Adrenal gland (tissue), 9 donors: ENCODE measurements at regions not wholly inside any gene's neighbourhood (a gene's known extent, or its start where the extent isn't known, plus 50 kb on each side); places are given as distances from the start of the nearest gene placed in this dataset.

Experiments
- DNase-seq, 7 donors: peaks; one replicate each; pipeline ENCODE4 v3.0.0-alpha.2; 2019 to 2020
- H3K27ac ChIP-seq, 5 donors: fragments of 200-600 bp; sonication (generic) in 4 of 5; 1 replicate in 3 of 5; 2 replicates in 2 of 5; pipeline versions ENCODE4 v1.5.1 to v1.8.0; 2016 to 2020; ENCODE audit warnings: mild to moderate bottlenecking in 1 of 5
- H3K27me3 ChIP-seq: fragments of 200-600 bp; 2 replicates; pipeline ENCODE4 v1.8.0; 2021
- H3K36me3 ChIP-seq, 2 donors: fragments of 200-600 bp; replicated peaks in 1 of 2; 1 replicate in 1 of 2; 2 replicates in 1 of 2; pipeline versions ENCODE4 v1.5.1 to v1.8.0; 2018 to 2022
- H3K4me1 ChIP-seq, 2 donors: fragments of 200-600 bp; replicated peaks in 1 of 2; 1 replicate in 1 of 2; 2 replicates in 1 of 2; pipeline versions ENCODE4 v1.5.1 to v1.8.0; 2018 to 2021
- H3K4me3 ChIP-seq, 4 donors: fragments of 200-600 bp; sonication (generic) in 3 of 4; one replicate each; pipeline ENCODE4 v1.5.1; 2016 to 2018
- H3K9me3 ChIP-seq, 3 donors: fragments of 200-600 bp; sonication (generic) in 1 of 3; replicated peaks in 1 of 3; 1 replicate in 2 of 3; 2 replicates in 1 of 3; pipeline versions ENCODE4 v1.5.1 to v1.8.0; 2016 to 2021
- POLR2A ChIP-seq, 2 donors: fragments of 450-650 bp; IDR thresholded peaks; one replicate each; pipeline ENCODE4 v1.6.1; 2017; ENCODE audit warnings: antibody characterized with exemption in 2 of 2, mild to moderate bottlenecking in 2 of 2, moderate library complexity in 1 of 2
- WGBS, 4 donors: extraction: QIAGEN DNeasy Blood & Tissue Kit in 2 of 4; methylation state at CpG; one replicate each; pipeline versions ENCODE4 v1.1.5 to v1.1.7; 2013 to 2017; 5-methylcytosine and 5-hydroxymethylcytosine counted together
- intact Hi-C, 2 donors: fragments of 100-400 bp; cut with DNase I; formaldehyde crosslinking; loops; one replicate each; pipeline versions ENCODE4 v1.14.1 to v1.15.0; 2022 to 2023
- TF ChIP-seq, protein P1 (sequence below), 6 experiments: fragments of 450-650 bp in 4 of 6; fragments of 200-600 bp in 2 of 6; sonication (generic) in 1 of 6; IDR thresholded peaks; 1 replicate in 5 of 6; 2 replicates in 1 of 6; pipeline versions ENCODE4 v1.5.1 to v1.8.0; 2016 to 2021; ENCODE audit warnings: antibody characterized with exemption in 6 of 6, mild to moderate bottlenecking in 2 of 6, moderate library complexity in 1 of 6
- donor health status: healthy with polysubstance abuse.
- donor health status: Bipolar disorder and iron deficiency.
- donor health status: DM: yes; HTN: yes; CAD: no.
- donor health status: DM: no; HTN: no; CAD: no.
- donor health status: DM: no; HTN: no; CAD: no.

DNA sequence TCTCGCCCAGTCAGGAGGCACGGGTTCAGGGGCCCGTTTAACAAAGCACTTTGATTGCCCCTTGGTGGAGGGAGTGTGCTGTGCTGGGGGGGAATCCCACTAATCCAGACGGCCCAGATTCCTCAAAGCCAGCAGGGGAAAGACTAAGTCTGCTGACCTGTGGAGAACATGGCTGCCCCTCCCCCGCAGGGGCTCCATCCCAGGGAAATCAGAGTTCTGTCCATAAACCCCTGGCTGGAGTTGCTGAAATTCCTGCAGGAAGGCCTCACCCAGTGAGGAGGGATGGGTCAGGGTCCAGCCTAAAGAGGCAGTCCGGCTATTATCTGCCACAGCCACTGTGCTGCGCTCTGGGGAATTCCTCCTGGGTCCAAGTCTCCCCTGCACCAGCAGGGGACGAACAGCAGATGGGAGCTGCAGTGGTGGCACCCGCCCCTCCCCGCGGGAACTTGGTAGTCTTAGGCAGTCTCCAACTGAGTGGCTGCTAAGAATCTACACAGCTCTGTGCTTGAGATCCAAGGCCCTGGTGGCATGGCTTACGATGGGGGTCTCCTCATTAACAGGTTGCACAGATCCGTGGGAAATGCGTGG, 174.0 kb upstream of the DAB2 start:
- Histone ChIP-seq H3K4me1 (no peaks in the 10 kb centered on the region), H3K9me3 (no peaks in the 10 kb centered on the region), H3K4me3 (no peak overlapping the region), H3K27ac (no peak overlapping the region), H3K36me3 (no peaks in the 10 kb centered on the region), H3K27me3 (no peaks in the 10 kb centered on the region)
- intact Hi-C loops = no loop called here
- no peak for TF ChIP-seq POLR2A (IDR thresholded peaks at IDR 0.05)
- TF ChIP-seq, protein P1, sequence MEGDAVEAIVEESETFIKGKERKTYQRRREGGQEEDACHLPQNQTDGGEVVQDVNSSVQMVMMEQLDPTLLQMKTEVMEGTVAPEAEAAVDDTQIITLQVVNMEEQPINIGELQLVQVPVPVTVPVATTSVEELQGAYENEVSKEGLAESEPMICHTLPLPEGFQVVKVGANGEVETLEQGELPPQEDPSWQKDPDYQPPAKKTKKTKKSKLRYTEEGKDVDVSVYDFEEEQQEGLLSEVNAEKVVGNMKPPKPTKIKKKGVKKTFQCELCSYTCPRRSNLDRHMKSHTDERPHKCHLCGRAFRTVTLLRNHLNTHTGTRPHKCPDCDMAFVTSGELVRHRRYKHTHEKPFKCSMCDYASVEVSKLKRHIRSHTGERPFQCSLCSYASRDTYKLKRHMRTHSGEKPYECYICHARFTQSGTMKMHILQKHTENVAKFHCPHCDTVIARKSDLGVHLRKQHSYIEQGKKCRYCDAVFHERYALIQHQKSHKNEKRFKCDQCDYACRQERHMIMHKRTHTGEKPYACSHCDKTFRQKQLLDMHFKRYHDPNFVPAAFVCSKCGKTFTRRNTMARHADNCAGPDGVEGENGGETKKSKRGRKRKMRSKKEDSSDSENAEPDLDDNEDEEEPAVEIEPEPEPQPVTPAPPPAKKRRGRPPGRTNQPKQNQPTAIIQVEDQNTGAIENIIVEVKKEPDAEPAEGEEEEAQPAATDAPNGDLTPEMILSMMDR (IDR thresholded peaks at IDR 0.05) = no peak
- WGBS, 4 donors = 81 to 93% (median 82%) methylated on average over 3 to 14 of the region's 14 CpGs
- DNase-seq = no peak

DNA sequence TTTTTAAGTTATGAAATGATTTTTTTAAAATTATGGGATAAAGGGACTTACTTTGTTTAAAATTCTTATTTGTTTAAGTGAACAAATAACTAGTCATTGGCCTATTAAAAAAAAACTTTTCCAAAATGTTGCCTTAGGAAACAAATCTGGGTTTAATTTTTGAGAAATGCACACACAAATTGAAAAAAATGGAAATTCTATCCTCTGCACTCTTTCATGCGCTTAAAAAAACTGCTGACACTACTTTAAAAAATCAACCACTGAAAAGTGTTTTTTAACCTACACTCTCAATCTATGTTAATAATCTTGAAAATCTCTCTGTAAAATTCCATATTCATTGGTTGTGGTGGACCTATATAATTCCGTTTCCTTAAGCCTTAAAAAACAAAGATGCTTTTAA, 163.4 kb upstream of the DAB2 start:
- Histone ChIP-seq H3K4me1 (no peaks in the 10 kb centered on the region), H3K9me3 (no peaks in the 10 kb centered on the region), H3K27me3 (no peaks in the 10 kb centered on the region), H3K36me3 (no peaks in the 10 kb centered on the region), H3K27ac (no peak overlapping the region), H3K4me3 (no peak overlapping the region)
- no peak for DNase-seq
- TF ChIP-seq, protein P1 (IDR thresholded peaks at IDR 0.05) = no peak
- no peak for TF ChIP-seq POLR2A (IDR thresholded peaks at IDR 0.05)
- intact Hi-C loops = loop anchor here in 1 of 2 donors (10.0 kb wide), 1 partner anchor 1097 kb away; no protein-coding TSS in a partner anchor
- WGBS, 4 donors = 73 to 80% (median 75%) methylated on average over 2 of the region's 2 CpGs

DNA sequence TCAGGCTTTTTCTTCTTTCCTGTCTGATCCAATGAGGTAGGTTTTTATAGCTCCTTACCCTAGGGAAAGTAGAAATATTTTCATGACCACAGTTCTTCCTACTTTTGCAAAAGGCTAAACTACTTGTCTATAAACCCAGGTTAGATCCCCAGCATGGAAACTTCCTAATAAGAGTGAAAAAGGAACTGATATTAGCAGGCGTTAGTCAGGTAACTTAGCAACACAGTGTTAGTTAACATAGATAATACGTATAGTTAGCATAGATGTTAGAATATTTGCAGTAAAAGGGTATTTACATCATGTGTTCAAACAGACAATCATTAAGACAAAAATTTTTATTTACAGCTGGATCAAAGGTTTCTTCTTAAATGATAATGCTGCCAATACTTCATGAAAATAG, 162.9 kb upstream of the DAB2 start:
- Histone ChIP-seq H3K27ac (no peak overlapping the region), H3K4me1 (no peaks in the 10 kb centered on the region), H3K9me3 (no peaks in the 10 kb centered on the region), H3K27me3 (no peaks in the 10 kb centered on the region), H3K4me3 (no peak overlapping the region), H3K36me3 (no peaks in the 10 kb centered on the region)
- no peak for TF ChIP-seq POLR2A (IDR thresholded peaks at IDR 0.05)
- TF ChIP-seq, protein P1 (IDR thresholded peaks at IDR 0.05) = no peak
- intact Hi-C loops = loop anchor here in 1 of 2 donors (10.0 kb wide), 1 partner anchor 1097 kb away; no protein-coding TSS in a partner anchor
- 69 to 90% (median 70%) methylated on average over 2 of the region's 2 CpGs for WGBS, 4 donors
- DNase-seq = no peak

DNA sequence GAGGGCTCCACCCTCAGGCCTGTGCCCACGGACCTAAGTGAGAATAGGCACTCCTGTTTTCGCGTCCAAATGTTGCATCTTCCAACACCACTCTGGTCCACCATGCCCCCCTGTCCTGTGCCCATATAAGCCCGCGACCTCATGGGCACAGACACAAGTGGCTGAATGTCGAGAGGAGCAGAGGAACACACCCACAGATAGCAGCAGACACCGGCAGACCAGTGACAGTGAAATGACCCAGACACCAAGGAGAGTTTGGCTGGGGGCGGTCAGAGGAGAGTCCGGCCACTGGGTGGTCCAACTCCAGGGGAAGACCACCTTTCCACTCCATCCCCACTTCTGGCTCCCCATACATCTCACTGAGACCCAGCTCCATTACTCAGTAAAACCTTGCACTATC, 161.4 kb upstream of the DAB2 start:
- H3K36me3 ChIP-seq = no peaks in the 10 kb centered on the region
- no peaks in the 10 kb centered on the region for H3K9me3 ChIP-seq
- H3K27me3 ChIP-seq = no peaks in the 10 kb centered on the region
- WGBS, 4 donors = 84 to 89% (median 88%) methylated on average over 9 of the region's 9 CpGs
- no peak overlapping the region for H3K4me3 ChIP-seq
- DNase-seq = no peak
- no peak overlapping the region for H3K27ac ChIP-seq
- TF ChIP-seq POLR2A (IDR thresholded peaks at IDR 0.05) = no peak
- TF ChIP-seq, protein P1 (IDR thresholded peaks at IDR 0.05) = no peak
- H3K4me1 ChIP-seq = no peaks in the 10 kb centered on the region
- intact Hi-C loops = loop anchor here in 1 of 2 donors (10.0 kb wide), 1 partner anchor 1099 kb away; no protein-coding TSS in a partner anchor
